GM20431 (cell line): ENCODE measurements at regions not wholly inside any gene's neighbourhood (a gene's known extent, or its start where the extent isn't known, plus 50 kb on each side); places are given as distances from the start of the nearest gene placed in this dataset.
"Not testable (repeated sequence)": the region's sequence is repeated elsewhere in the genome, so short reads cannot be mapped to it uniquely, and the experiment has no call there.

Experiments
- in situ Hi-C: fragments of 300-500 bp; cut with MseI, MboI; formaldehyde crosslinking; loops from one replicate; pipeline ENCODE4 v1.15.0; 2020; ENCODE audit warnings: low sequenced_read_pairs; ENCODE audit not compliant: unreplicated experiment

DNA sequence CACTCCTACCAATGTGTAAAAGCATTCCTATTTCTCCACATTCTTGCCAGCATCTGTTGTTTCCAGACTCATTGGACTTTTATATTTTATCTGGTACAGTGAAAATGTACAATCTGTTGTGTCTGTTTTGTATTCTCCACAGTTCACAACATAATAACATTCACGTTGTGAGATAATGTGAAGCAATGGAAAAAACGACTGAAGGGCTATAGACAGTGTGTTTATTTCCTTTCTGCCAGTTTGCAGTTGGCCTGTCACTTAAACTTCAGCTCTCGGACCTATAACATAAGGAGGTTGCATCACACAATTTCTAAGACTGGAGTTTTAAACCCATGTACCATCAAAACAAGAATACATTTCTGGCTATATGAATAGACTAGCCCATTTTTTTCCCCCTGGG, 965.5 kb upstream of the ATXN8OS start:
- in situ Hi-C loops: no loop called here

DNA sequence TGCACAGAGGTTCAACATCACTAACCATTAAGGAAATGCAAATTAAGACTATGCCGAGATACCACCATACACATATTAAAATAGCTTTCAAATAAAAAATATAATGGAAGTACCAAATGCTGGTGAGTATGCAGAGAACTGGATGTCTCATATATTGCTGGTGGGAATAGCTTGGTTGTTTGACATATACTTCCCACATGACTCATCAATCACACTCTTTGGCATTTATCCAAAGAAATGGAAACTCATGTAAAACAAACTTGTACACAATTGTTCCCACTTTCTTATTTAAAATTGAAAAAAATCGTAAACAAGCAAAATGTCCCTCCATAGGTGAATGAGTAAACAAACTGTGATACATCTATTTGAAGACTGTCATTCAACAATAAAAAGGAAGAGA, 982.6 kb upstream of the ATXN8OS start:
- in situ Hi-C loops: no loop called here

DNA sequence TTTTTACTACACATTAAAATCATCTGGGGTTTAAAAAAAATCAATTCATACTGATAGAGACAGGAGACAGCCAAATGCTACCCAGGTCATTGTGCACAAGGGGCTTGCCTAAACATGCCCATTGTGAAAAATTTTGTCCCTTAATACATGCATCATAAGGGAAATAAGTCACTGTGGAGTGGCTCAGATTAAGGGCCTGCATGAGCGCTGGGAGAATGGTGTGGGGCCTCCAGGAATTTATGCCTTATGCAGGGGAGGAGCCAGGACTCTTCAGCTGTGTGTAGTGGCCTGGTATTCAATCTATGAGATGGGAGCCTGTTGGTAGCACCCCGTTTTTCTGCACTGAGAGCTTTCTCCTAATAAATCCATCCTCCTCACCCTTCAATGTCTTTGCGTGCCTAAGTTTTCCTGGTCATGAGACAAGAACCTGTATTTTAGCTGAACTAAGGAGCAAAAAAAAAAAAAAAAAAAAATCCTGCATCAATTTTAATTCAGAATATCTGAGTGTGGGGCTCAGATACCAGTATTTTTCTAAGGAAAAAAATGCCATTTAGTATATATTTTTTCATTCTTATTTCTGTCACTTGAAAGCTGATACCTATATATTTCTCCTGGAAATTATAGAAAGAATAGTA, 997.6 kb upstream of the ATXN8OS start:
- in situ Hi-C loops: no loop called here

DNA sequence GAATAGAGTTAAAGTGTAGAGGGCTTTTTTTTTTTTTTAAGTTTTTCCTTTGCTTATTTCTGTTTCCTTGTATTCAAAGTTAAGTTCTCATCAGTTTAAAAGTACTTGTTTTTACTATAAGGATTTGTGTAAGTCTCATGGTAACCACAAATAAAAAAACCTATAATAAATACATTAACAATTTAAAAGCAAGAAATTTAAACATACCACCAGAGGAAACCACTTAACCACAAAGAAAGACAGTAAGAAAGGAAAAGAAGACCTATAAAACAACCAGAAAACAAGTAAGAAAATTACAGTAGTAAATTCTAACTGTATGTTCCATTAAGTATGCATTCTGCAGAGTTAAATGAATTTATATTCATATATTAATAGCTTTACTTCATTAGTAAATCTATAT, 999.1 kb upstream of the ATXN8OS start:
- in situ Hi-C loops: no loop called here

DNA sequence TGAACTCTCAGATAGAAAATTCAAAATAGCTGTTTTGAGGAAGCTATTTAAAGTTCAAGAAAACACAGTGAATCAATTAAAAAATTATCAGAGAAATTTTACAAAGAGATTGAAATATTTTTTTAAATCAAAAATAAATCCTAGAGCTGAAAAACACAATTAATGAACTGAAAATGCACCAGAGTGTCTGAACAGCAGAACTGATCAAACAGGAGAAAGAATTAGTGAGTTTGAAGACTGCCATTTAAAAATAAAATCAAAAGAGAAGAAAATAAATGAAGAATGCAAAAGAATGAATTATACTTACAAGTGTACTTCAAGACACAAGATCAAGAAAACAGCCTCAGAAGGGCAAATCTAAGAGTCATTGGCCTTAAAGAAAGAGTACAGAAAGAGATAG, 1000.2 kb upstream of the ATXN8OS start:
- in situ Hi-C loops: no loop called here

DNA sequence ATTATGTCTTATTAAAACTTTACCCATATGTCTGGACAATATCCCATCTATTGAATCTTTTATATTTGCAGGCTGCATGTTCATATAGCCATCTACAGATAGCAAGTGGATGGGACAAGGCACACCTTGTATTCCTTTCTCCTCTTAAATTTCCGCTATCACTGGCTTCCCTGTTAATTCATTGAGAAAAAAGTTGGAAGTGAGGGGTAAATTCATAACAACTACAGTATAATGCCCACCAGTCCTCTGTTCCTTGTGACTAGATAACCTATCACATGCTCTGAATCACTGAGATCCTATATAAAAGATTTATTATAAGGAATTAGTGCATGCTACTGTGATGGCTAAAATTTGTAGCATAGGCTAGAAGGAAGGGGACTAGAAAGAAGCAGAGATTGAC, 1005.8 kb upstream of the ATXN8OS start:
- in situ Hi-C loops: no loop called here

DNA sequence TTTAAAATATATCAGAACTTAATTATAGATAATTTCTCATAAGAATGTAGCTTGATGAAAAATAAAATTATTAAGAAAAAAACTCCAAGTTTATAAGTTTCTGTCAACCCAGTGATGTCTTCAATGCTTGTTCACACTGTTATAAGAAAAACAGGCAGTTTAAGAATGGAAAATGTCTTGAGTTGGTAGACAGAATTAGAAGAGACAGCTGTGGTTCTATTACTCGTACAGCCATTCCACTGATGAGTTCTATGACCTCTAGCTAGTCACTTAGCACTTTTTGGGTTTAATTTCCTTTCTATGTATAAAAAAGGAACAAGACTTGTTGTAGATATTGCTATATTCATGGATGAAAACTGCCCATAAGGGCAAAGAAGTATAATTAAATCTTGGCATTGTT, 1013.1 kb upstream of the ATXN8OS start:
- in situ Hi-C loops: no loop called here

DNA sequence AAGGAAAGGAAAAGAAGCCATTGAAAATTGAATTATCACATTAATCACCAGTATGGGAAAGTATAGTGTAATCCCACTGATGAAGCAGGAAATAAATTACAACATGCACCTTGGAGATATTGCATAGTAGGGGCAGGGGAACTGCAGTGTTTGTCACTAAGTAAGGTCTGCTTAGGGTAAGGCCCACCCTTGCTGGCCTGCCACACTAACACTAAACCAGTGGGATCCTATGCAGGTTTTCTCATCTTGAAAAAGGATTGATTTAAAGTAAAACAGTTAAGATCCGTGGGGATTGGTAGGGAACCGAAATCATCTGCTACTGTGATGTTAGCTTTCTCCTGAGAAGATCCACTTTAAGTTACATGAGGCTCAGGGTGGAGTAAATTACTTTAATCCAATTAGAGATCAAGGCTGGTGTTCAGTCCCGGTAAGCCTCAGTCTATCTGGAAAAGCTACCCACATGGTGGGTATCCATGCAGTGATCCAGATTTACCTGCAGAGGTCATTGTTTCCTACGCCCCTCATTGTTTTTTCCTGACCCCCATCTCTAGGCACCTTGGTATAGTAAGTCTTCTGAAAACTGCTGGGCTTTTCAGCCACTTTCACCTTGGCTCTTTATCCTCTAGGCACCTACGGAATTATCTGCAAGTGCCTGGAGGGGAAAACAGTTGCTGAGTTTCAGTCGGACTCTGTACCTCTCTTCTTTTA, 1014.9 kb upstream of the ATXN8OS start:
- in situ Hi-C loops: no loop called here

DNA sequence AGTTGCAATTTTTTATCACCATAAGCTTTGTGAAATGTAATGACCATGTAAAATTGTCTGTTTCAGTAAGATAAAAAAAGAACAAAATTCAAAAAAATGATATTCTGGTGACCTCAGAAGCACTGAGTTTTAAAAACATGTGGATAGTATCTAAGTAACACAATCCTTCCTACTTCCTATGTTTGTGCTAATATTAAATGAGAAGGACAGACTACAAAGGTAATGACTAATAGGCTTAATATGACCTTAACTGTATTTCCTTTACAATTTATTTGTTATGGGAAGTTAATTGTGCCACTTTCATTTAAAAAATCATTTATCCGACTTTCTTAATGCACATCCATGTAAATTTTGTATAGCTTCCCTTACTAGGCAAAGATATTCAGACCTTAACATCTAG, 1030.4 kb upstream of the ATXN8OS start:
- in situ Hi-C loops: no loop called here

DNA sequence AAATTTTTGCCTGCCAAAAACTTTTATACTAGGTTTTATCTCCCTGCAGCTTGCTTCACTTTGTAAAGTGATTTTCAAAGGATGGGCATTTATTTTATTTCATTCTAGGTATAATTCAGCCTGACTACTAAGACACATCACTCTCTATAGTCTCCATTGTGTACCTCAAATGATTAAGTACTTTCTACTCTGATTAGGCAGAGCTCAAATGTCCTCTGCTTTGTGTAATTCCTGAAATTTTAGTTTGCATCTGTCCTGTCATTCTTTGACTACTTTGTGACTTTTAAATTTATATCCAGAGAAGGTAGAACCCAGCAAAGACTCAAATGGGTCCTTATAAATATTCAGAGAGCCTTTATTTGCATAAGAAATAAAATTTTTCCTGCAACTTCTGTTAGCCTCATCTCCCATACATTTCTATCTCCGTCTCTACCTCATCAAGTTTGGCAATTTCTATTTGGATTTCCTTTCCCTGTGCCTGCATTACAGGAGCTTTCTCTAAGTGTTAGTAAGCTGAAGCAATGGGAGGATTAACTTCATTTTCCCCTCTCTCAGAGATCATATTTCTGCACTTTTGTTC, 1038.0 kb upstream of the ATXN8OS start:
- in situ Hi-C loops: no loop called here

DNA sequence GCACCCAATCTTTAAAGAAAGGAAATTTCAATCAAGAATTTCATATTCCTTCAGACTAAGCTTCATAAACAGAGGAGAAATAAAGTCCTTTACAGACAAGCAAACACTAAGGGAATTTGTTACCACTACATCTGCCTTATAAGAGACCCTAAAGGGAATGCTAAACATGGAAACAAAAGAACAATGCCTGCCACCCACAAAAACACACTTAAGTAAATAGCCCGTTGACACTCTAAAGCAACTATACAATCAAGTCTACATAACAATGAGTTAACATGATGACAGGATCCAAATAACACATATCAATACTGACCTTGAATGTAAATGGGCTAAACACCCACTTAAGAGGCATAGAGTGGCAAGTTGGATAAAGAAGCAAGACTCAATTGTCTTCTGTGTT, 1056.9 kb upstream of the ATXN8OS start:
- in situ Hi-C loops: no loop called here

DNA sequence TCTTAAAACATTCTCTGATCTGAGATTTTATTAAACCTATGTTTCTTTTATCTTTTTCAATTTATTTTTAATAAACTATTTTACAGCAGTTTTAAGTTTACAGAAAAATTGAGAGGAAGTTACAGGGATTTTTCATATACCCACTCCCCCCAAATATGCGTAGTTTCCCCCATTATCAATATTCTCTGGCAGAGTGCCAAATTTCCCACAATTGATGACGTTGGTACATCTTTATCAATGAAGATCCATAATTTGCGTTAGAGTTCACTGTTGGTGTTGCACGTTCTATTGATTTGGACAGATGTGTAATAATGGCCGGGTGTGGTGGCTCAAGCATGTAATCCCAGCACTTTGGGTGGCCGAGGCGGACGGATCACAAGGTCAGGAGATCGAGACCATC, 1063.0 kb upstream of the ATXN8OS start:
- in situ Hi-C loops: no loop called here

DNA sequence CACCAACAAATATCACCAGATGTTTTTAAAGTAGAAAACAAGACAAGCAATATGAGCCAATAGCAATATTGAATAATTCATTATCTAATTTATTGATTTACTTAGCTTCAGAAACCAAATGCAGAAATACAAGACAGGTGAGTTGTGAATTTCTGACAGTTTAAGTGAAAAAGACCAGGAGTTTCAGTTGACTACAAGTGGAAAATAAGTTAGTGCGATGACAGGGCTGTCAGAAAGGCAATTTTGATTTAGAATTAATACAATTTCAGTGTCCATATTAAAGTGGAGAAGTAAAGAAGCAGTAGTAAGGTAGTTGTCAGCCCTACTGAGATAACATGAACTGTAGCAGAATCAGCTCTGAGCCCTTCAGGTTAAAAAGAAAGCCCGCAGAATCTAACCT, 1066.7 kb upstream of the ATXN8OS start:
- in situ Hi-C loops: no loop called here

DNA sequence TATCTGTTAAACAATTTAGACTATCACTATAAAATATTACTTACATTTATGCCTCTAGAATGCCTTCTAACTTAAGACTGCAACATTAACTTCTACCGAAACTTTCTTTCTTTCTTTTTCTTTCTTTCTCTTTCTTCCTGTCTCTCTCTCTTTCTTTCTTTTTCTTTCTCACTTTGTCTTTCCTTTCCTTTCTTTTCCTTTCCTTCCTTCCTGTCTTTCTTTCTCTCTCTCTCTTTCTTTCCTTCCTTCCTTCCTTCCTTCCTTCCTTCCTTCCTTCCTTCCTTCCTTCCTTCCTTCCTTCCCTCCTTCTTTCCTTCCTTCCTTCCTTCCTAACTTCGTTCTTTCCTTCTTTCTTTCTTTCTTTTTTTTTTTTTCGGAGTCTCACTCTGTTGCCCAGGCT, 1071.9 kb upstream of the ATXN8OS start:
- in situ Hi-C loops: no loop called here

DNA sequence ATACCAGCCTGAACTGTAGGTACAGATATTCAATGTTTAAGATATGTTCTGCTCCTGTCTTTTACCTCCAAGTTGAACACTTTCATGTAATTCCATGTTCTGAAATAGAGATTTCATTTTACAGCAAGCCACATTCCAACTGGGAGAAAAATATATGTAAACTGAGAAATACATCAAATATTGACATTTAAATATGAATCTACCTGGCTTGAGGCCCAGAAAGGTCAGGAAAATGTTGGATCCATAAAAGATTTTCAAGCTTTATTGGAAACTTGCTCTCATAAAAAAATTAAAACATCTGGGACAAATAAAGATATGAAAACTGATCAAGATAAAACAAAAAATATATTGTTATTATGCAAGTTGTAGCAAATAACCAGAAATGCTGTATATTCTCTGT, 1078.7 kb upstream of the ATXN8OS start:
- in situ Hi-C loops: no loop called here

DNA sequence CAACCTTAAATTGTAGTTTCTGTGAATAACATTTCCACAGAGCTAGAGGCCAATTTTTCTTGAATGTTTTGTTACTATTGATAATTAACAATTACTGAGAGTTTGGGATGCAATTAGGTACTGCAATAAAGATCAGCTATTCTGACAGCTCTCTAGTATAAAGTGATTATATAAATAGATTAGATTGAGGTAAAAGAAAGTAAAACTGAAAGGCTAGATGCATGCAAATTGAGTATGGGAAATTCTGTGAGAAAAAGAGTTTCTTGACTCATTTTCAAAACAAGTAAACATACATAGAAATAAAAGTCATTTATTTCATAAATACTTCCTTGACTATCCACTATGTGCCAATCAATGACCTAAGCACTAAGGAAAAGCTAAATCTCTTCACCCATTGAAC, 1087.5 kb upstream of the ATXN8OS start:
- in situ Hi-C loops: no loop called here

DNA sequence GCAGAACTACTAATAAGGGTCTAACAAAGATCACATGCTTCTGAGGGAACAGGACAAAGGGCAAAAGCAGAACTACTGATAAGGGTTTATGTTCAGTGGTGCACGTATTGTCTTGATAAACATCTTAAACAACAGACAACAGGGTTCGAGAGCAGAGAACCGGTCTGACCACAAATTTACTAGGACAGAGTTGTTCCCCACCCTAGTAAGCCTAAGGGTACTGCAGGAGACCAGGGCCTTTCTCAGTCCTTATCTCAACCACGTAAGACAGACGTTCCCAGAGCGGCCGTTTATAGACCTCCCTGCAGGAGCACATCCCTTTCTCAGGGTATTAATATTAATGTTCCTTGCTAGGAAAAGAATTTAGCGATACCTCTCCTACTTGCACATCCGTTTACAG, 1089.5 kb upstream of the ATXN8OS start:
- in situ Hi-C loops: not testable (repeated sequence)

DNA sequence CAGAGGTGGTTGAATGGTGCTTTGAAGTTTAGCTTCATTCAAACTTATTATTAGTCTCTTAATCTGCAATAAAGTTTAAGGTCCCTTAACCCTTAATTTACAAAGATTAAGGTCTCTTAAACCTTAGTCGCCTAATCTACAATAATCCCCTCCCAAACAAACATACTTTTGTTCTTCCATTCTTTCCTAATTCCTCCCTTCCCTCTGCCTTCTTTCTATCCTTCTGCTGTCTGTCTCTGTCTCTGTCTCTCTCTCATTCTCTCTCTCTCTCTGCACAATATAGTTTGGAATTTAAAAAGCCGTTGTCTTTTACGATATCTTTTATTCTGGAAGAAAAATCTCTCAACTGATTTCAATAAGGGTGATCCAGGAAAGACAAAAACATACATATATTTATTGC, 1096.8 kb upstream of the ATXN8OS start:
- in situ Hi-C loops: no loop called here

DNA sequence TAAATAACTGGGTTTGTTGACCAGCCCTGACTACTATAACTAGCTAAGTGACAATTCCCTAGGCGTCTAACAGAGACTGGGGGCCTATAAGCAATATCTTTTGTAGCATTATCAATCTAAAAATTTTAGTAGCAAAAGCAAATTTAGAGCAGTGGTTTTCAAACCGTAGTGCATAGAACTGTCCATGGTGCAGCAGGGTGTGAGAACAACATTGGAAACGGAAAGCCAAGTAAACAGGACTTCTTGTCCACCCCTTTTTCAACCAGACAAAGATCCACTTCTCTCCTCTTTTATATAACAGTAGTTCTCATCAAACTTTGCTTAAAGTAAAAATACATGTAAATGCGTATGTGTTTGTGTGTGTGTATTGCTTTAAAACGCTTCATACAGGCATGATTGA, 1099.1 kb upstream of the ATXN8OS start:
- in situ Hi-C loops: no loop called here

DNA sequence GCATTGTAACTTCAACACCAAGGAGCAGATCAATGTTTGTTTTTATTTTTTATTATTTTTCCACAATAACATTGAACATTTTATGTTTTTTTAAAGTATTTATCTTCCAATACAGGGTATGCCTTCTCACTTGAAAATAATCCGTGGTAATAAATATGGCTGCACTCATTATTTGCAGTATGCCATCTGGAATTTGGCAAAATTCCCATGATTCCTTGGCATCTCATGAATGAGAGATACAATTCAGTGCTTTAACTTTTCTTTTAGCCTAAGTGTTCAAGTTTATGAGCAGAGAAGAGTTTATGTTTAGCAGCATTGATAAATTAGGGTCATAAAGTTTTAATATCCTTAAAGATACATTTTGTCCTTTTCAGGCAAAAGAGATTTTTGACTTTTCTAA, 1109.6 kb upstream of the ATXN8OS start:
- in situ Hi-C loops: no loop called here

DNA sequence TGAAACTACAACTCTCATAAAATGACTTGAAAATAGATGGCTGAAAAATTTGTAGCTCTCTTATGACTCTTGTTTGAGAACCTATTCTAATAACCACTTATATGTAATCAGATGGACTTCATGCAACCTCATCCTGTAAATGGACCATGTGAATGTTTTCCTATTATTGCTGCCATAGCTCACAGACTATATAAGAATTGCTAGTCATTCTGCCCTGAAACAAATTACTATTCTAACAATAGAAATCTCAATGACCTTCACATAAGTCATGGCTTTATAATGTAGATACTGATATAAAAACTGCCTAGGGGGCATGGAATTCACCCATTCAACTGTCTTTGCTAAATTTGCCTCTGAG, 1111.0 kb upstream of the ATXN8OS start:
- in situ Hi-C loops: no loop called here
